NCI-H146 treated with DMSO at 0.1 percent for 48 hours (cell line): ENCODE measurements at regions not wholly inside any gene's neighbourhood (a gene's known extent, or its start where the extent isn't known, plus 50 kb on each side); places are given as distances from the start of the nearest gene placed in this dataset.

ENCODE experiments used
- DNase-seq: peaks from one replicate; lab custom pipeline; 2025; ENCODE audit not compliant: unreplicated experiment; lab: John Stamatoyannopoulos, UW

- DNase-seq: no peak
These were observed 400.7 kb downstream of the PLA2G4A start for GRCh38 chr1:187229496-187229895.

- no peak for DNase-seq
These were observed 406.0 kb downstream of the PLA2G4A start for GRCh38 chr1:187234706-187235105.

- no peak for DNase-seq
These were observed 407.4 kb downstream of the PLA2G4A start for GRCh38 chr1:187236199-187236598.

- DNase-seq: no peak
These were observed 407.9 kb downstream of the PLA2G4A start for GRCh38 chr1:187236676-187237075.

GRCh38 chr1:187237542-187237941, 408.8 kb downstream of the PLA2G4A start:
- no peak for DNase-seq

GRCh38 chr1:187241971-187242370, 413.2 kb downstream of the PLA2G4A start:
- no peak for DNase-seq

- no peak for DNase-seq
These were observed 415.9 kb downstream of the PLA2G4A start for GRCh38 chr1:187244623-187245022.

- no peak for DNase-seq
These were observed 416.5 kb downstream of the PLA2G4A start for GRCh38 chr1:187245201-187245600.

GRCh38 chr1:187249196-187249595, 420.4 kb downstream of the PLA2G4A start:
- DNase-seq: no peak

GRCh38 chr1:187252923-187253322, 424.2 kb downstream of the PLA2G4A start:
- DNase-seq: no peak

GRCh38 chr1:187257476-187257875, 428.7 kb downstream of the PLA2G4A start:
- DNase-seq: no peak

GRCh38 chr1:187261637-187262036, 432.9 kb downstream of the PLA2G4A start:
- DNase-seq: peak; percentile 97

GRCh38 chr1:187262731-187263130, 434.0 kb downstream of the PLA2G4A start:
- DNase-seq: no peak

GRCh38 chr1:187264995-187265602, 436.4 kb downstream of the PLA2G4A start:
- DNase-seq: peak; percentile 82

GRCh38 chr1:187266051-187266450, 437.3 kb downstream of the PLA2G4A start:
- no peak for DNase-seq

GRCh38 chr1:187267827-187268226, 439.1 kb downstream of the PLA2G4A start:
- no peak for DNase-seq

- no peak for DNase-seq
These were observed 441.5 kb downstream of the PLA2G4A start for GRCh38 chr1:187270256-187270655.

- no peak for DNase-seq
These were observed 446.6 kb downstream of the PLA2G4A start for GRCh38 chr1:187275346-187275745.

- peak; percentile 17 for DNase-seq
These were observed 447.3 kb downstream of the PLA2G4A start for GRCh38 chr1:187275985-187276575.

GRCh38 chr1:187276677-187277076, 447.9 kb downstream of the PLA2G4A start:
- DNase-seq: peak; percentile 54

GRCh38 chr1:187280031-187280430, 451.3 kb downstream of the PLA2G4A start:
- DNase-seq: no peak

GRCh38 chr1:187281085-187281484, 452.3 kb downstream of the PLA2G4A start:
- DNase-seq: no peak

GRCh38 chr1:187283984-187284383, 455.2 kb downstream of the PLA2G4A start:
- no peak for DNase-seq
